GM19025 (cell line): ENCODE measurements at regions not wholly inside any gene's neighbourhood (a gene's known extent, or its start where the extent isn't known, plus 50 kb on each side); places are given as distances from the start of the nearest gene placed in this dataset.
"Not testable (repeated sequence)": the region's sequence is repeated elsewhere in the genome, so short reads cannot be mapped to it uniquely, and the experiment has no call there.

Experiments
- ATAC-seq: cut with Tn5 transposase; IDR thresholded peaks from one replicate; pipeline ENCODE4 v1.9.1; 2021; ENCODE audit warnings: mild to moderate bottlenecking, low read depth, moderate library complexity; ENCODE audit not compliant: unreplicated experiment

DNA sequence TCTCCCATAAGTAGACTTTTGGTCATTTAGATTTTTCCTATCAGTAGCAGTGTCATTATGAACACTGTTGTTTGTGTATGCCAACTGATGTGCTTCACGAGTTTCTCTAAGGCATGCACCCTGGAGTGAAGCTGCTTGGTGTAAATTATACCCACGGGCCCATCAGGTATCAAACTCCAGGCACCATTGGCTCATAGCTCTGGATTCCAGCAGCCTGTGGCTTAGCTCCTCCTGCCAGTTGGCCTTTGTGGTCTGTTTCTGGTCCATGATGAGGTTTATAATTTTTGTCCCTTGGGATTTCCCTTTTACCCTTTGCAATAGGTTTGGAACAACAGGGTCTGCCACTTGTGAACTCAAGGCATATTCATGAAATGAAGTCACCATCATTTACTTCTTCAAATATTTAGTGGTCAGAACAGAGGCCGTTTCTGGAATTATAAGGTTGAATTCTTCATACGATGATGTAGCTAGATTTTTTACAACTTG is 350.5 kb downstream of the PRL start:
- no peak for ATAC-seq

GRCh38 chr6:21947227-21947626 is 349.6 kb downstream of the PRL start:
- ATAC-seq: not testable (repeated sequence)

DNA sequence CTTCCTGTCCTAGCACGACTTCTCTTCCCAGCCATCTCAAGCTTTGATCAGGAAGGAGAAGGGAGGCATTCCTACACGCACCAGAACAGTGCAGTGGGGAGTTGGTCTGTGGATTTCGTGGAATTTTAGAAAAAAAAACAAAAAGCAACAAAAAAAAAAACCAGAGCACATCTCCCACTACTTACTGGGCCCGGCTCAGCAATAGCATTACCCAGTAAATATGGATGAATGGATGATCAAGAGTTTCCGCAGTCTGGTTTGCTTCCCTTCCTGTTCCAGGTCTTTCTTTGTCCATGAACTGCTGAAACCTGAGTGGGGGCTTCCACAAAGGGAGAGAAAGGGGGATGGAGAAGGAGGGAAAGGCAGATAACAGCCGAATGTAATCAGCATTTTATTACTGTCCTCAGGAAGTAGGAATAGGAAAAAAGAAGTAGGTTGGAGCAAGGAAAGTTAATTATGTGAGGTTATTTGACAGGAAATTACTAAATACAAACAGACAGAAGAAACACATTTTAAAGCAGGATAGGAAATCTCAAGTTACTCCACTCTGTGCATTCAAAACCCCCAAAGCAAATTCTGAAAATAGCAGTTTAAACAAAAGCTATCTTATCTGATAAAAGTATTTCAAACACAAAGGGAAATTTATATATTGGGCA is 349.0 kb downstream of the PRL start:
- ATAC-seq: no peak

GRCh38 chr6:21949211-21949801 is 347.5 kb downstream of the PRL start:
- no peak for ATAC-seq

- no peak for ATAC-seq
These were observed 344.5 kb downstream of the PRL start for GRCh38 chr6:21952367-21952766.

GRCh38 chr6:21953831-21954801 is 342.7 kb downstream of the PRL start:
- no peak for ATAC-seq

DNA sequence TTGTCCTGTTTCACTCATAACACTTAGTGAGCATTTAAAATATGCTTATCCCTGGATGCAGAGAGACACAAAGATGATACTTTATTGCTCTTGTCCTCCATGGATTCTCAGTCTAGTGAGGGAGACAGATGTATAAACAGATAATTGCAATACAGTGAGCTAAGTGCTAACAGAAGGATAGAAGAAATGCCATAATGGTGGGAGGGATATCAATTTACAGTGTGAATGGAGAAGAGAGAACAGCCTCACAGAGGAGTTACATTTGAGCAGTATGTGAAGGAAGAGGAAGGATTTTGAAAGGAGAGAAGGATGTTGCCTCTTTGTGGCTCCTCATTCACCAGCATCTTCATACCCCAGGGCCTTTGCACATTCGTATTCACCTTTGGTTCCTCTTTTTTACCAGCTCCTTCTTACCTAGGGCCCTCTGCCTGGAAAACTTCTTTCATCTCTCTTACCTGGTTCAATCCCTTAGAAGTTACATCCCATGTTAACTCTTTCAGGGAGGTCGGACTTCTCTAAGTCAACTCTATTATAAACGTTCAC is 341.7 kb downstream of the PRL start:
- no peak for ATAC-seq

DNA sequence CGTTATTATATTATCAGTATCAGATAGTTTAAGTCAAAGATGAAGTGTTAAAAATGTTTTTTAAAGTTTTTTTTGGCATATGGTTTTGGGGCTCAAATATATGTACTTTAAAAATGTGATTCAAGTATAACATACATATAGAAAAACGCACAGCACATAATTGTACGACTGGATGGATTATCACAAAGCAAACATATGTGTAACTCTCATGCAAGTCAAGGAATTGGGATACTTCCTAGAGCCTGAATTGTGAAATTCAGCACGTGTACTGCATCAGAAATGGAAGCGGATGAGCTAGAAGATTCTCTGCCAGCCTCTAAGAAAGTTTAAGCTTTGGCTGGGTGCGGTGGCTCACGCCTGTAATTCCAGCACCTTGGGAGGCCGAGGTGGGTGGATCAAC is 340.9 kb downstream of the PRL start:
- ATAC-seq: no peak

DNA sequence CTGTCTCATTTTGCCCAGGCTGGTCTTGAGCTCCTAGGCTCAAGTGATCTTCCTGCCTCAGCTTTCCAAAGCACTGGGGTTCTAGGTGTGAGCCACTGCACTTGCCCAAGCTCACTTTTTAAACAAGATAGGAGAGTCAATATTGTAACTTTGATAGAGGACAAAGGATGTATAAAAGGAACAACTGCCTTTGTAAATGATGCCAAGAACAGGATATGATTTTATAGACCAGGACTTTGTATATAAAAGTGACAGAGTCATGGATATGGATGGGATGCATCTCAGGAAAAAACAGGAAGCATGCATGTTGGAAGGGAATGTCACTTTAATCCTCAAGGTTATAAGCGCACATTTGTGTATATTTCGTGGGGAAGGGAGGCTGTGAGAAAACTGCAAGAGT is 338.4 kb downstream of the PRL start:
- ATAC-seq: no peak

GRCh38 chr6:21961226-21961625 is 335.6 kb downstream of the PRL start:
- no peak for ATAC-seq

DNA sequence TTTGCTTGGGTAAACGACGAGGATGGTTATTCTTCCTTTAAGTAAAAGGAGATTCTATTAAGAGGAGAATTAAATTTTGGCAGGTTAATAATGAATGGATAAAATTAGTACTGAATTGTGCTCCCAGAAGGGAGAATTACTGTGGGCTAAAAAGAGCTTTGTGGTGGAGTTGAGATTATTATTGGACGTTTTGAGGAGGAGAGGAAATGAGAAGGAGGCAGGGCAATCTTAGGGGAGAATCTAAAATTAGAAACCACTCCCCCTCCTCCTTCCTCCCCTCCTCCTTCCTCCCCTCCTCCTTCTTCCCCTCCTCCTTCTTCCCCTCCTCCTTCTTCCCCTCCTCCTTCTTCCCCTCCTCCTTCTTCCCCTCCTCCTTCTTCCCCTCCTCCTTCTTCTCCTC is 331.8 kb downstream of the PRL start:
- ATAC-seq: no peak

- ATAC-seq: no peak
These were observed 330.8 kb downstream of the PRL start for GRCh38 chr6:21965953-21966539.

GRCh38 chr6:21967056-21967974 is 329.5 kb downstream of the PRL start:
- no peak for ATAC-seq

- ATAC-seq: no peak
These were observed 328.4 kb downstream of the PRL start for GRCh38 chr6:21968411-21968810.

GRCh38 chr6:21969192-21969591 is 327.6 kb downstream of the PRL start:
- ATAC-seq: no peak

DNA sequence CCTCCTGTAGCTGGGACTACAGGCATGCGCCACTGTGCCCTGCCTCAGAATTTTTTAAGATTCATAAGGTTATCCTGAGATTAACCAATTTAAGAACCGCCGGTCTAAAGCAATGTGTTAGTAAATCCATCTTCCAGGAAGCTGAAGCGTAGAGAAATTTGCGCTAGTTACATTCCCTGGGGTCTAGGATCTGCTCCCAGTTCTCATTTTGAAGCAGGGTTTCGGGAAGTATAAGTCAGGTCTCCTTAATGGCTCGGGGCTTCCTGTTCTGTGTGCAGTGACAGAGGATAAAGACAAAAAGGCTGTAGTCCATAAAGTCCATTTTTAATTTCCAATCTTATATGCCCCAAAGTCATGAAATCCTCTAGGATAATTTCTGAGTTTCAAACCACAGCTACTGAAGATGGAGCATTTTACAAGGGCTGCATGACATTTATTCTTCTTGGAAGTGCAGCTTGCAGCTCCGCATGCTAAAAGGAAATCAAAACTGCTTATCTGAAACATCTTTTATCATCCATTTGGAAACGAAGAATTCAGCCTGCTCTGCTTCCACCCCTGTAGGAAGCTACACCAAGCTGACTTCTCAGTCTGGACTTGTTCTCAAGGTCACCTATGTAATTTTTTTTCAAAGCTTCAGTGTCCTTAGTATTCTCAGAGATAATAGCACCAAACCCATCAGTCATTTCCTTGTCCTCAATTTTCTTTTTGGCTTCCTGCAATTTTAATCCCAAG is 326.1 kb downstream of the PRL start:
- no peak for ATAC-seq

GRCh38 chr6:21971541-21971940 is 325.3 kb downstream of the PRL start:
- ATAC-seq: no peak

- no peak for ATAC-seq
These were observed 324.3 kb downstream of the PRL start for GRCh38 chr6:21972516-21972915.

GRCh38 chr6:21977346-21977745 is 319.5 kb downstream of the PRL start:
- ATAC-seq: no peak
